HG02610 (cell line): ENCODE measurements at regions not wholly inside any gene's neighbourhood (a gene's known extent, or its start where the extent isn't known, plus 50 kb on each side); places are given as distances from the start of the nearest gene placed in this dataset.
"Not testable (repeated sequence)": the region's sequence is repeated elsewhere in the genome, so short reads cannot be mapped to it uniquely, and the experiment has no call there.

ENCODE experiments used
- ATAC-seq: cut with Tn5 transposase; IDR thresholded peaks from one replicate; pipeline ENCODE4 v1.9.1; 2021; ENCODE audit warnings: mild to moderate bottlenecking, moderate library complexity; ENCODE audit not compliant: unreplicated experiment

DNA sequence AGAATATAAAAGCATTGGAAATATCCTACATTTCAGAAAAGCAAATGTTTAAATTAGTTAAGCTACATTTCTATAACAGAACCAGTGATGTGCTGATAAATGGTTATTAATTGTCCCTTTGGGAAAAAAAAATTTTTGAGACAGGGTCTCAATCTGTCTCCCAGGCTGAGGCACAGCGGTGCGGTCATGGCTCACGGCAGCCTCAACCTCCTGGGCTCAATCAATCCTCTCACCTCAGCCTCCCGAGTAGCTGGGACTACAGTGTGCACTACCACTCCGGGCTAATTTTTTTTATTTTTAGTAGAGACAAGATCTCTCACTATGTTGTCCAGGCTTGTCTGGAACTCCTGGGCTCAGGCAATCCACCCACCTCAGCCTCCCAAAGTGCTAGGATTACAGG lies 194.8 kb upstream of the SALL3 start:
- no peak for ATAC-seq

DNA sequence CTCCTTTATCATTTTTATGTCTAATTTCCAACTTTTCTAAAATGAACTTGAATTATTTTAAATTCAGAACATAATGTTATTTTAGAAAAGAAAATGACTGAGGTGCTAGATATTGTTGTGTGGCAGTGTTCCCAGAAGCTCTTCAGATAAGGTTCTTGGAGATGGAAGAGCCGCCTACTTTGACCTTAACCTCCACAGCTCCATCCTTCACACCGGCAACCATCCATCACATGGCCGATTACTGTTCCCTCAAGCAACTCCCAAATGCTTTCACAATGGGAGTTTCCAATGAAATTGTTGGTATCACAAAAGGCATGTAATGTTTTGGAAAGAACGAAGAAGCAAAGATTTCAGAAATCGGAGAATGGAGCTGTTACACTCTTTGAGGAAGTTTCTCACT lies 193.9 kb upstream of the SALL3 start:
- ATAC-seq: no peak

DNA sequence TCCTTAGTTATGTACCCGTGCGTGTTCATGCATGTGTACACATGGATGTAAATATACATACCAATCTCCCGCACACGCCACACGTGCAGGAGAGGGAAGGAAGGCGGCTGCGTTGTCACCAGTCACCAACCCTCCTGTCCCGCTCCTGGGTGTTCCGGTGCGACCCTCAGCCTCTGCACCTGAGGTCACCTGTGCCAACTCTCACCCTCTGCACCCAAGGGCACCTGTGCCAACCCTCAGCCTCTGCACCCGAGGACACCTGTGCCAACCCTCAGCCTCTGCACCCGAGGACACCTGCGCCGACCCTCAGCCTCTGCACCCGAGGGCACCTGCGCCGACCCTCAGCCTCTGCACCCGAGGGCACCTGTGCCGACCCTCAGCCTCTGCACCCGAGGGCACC lies 192.8 kb upstream of the SALL3 start:
- ATAC-seq: no peak

DNA sequence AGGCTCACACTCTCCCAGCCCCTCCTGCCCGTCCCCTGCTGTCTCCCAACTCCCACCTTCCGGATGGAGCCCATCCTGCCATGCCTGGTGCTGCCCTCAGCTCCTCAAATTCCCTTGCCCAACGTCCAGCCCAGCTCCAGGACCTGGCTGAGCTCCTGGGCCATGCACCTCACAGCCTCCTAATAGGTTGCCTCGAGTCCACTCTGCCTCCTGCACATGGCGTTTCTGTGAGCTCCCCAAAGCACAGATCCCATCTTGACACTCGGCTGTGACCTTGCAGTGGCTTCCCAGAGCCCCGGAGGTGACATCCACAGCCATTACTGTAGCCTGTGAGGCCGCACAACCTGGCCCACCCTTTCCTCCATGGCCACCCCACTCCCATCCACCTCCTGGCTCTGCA lies 191.9 kb upstream of the SALL3 start:
- no peak for ATAC-seq

DNA sequence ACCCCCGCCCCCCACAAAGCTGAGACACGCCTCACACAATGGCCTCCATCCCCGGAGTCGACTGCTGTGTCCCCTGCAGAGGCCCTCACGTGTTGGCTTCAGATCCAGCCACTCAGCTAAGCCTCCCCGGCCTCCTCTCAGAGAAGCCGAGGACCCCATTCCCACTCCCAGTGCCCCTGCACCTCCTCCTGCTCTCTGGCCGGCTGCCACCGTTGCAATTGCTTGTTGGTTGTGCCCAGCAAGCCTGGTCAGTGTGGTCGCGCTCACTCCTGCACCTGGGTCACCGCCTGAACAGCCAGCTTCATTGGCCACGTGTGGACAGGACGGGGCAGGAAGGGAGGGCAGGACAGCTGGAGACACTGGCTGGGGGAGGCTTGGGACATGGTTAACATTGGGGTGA lies 191.5 kb upstream of the SALL3 start:
- ATAC-seq: no peak

DNA sequence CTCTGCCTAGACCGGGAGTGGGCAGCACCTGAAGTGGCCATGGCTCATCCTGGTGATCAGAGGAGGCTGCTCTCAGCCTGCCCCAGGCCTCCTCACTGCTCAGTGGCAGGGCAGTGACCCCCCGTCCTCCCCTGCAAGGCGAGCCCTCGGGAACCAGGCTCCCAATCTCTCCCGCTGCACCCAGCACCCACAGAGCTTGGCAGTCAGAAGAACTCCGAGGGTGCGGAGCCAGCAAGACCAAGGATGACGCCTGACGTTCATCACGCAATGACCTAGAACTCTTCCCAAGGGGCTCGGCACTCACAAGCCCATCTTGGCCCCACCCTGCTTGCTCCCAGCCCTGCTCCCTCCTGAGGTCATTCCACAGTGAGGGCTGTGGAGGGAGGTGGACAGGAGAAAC lies 189.8 kb upstream of the SALL3 start:
- ATAC-seq: no peak

DNA sequence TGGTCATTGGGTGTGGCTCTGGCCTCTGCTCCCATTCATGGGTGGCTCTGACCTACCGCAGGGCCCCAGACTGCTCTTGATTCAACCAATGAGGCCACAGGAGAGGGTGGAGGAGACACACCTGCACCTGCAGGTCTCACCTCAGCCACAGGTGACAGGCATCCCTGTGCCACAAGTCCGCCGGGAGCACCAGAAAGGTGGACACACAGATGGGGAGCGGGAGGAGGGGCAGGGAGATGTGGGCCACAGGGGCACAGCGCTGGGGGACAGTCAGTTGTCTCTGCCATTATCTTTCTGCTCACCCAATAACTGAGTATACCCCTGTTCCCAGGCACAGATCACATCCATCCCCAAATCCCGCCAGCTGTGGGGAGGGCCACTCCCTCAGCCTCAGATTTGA lies 189.1 kb upstream of the SALL3 start:
- no peak for ATAC-seq

DNA sequence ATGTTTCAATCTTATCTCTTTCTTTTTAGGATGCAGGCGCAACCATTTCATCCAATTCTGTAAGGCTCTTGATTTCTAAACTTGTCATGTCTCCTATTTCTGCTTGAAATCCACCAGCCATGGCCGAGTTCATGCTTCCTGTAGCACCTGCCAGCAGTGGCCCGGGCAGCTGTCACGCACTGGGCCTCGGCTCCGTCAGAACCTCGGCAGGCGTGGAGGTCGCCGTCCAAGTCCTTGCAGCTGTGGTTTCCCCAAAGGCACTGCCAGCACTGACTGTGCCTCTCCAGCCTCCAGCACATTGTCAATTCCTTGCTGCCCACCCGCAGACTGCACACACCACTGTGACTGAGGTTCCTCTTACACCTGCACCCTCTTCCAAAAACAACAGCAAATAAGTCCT lies 188.7 kb upstream of the SALL3 start:
- no peak for ATAC-seq

DNA sequence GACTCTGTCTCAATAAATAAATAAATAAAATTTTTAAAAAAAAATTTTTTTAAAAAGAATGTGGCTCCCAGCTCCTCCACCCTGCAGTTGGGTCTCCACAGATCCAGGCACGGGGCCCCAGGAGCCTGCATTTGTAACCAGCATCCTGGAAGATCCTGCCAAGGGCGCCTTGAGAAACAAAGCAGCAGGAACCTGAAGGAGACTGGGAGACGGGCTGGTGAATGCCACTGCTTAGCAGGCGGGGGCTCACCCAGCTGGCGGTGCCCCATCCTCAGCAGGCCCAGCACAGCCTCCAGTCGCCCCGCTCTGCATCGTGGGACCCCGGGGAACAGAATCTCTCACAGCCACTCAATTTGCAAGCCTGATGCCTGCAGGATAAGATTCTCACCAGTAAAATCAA lies 187.5 kb upstream of the SALL3 start:
- no peak for ATAC-seq

DNA sequence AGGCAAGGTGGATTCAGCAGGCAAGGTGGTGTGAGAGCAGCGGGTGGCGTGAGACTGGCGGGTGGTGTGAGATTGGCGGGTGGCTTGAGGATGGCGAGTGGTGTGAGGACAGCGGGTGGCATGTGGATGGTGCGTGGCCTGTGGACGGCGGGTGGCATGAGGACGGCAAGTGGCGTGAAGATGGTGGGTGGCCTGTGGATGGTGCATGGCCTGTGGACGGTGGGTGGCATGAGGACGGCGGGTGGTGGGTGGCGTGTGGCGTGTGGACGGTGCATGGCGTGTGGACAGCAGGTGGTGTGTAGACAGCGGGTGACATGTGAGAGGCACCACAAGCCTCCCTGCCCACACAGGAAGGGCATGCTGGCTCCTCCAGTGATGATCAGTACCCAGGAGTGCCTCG lies 186.9 kb upstream of the SALL3 start:
- no peak for ATAC-seq

DNA sequence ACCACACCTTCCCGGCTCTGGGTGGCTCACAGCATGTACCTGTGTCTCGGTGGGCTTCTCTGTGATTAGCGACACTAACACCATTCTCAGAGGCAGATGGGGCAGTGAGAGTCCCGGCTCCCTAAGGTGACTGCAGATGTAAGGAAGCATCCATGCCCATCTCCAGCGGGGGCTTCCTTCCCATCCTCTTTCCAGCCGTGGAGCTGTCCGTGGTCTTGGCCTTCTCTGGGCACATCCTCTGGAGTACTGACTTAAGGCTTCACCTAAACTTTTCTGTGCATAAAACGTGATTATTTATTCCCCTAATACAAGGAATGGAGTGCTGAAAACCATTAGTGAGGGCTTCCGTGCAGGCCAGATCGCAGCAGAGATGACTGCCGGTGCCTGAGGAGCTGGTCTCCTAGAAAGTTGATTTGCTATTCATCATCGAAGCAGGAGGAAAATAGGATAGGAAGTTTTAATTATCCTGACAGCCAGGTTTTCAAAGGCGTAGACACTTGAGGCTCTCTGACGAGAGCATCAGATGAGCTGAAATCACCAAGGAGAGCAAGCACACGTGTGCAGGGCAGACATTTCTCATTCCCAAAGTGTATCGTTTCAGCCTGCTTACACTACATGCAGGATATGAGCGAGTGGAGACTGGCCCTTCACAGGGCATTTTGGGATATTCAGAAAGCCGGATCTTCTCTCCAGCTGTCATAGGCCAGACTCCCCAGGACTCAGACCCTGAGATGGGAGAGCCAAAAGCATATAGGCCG lies 186.1 kb upstream of the SALL3 start:
- ATAC-seq: no peak

DNA sequence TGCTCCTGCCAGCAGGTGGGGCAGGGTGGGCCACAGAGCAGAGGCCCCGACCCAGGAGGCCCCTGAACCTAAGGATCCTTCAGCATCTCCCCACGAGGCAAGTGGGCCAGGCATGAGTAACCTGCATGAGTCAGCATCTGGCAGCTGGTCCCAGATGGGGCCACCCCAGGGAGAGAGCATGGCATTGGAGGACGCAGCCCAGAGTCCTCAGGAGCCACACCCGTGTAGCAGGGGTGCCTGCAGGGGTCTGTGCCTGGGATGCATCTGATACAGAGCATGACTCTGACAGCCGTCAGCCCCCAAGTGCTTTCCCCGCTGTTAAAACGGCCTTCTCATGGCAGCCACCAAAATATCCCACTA lies 185.6 kb upstream of the SALL3 start:
- ATAC-seq: no peak

DNA sequence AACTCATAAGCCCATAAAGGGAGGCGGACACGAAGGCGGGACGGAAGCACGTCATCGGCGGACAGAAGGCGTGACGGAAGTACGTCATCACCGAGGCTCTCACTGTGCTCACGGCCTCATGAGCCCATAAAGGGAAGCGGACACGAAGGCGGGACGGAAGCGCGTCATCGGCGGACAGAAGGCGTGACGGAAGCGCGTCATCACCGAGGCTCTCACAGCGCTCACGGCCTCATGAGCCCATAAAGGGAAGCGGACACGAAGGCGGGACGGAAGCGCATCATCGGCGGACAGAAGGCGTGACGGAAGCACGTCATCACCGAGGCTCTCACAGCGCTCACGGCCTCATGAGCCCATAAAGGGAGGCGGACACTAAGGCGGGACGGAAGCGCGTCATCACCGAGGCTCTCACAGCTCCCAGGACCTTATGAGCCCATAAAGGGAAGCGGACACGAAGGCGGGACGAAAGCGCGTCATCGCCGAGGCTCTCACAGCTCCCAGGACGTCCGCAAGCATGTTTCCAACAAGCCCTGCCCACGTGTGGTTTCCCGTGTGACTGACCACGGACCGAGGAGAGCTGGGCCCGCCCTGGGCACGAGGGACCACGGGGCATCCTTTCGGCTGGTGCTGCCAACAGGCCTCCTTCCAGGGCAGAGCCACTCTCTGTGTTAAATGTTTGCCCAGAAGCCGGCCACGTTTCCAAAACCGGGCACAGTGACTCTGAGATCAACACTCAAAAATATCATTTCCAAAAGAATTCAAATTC lies 182.7 kb upstream of the SALL3 start:
- ATAC-seq: no peak

DNA sequence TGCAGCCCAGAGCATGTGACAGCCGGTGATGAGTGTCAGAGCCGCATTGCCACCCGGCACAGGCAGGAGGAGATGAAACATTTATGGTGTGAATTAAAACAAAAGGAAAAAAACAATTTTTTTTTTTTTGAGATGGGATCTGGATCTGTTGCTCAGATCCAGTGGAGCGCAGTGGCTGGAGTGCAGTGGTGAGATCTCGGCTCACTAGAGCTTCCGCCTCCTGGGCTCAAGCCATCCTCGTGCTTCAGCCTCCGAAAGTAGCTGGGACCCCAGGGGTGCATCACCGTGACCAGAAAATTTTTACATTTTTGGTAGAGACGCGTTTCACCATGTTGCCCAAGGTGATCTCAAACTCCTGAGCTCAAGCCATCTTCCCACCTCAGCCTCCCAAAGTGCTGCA lies 182.1 kb upstream of the SALL3 start:
- ATAC-seq: no peak

DNA sequence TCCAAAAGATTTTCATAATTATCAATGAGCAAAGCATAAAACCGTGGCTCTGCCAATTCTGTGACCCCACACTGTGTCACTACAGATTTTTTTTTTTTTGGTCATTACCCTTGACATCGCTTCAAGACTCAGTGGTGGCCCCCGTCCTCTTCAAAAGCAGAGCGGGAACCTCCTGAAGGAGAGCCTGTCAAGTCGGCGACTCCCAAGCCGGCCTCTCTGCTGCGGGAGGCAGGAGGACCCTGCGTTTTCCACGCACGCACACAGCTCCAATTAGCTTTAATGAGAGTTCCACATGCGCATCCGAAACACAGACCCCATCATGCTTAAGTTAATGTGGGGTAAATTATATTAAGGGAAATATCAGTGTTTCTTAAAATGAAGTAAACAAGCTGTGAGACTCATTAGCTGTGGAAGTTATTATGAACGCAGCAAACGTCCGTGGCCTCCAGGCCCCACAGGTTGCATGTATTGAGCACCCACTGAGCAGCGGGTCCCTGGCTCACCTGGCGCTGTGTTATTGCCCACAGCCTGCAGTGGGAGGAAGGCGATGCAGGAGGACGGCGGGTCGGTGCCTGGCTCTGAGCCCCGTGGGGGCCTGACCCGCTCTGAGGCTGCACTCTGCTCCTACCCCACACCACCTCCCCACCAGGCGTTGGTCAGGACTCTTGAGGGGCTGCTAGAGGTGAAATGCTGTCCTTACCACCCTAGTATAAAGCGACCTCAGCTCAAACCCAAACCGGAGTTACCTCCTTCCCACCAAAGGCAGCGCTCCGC lies 181.0 kb upstream of the SALL3 start:
- ATAC-seq: no peak

DNA sequence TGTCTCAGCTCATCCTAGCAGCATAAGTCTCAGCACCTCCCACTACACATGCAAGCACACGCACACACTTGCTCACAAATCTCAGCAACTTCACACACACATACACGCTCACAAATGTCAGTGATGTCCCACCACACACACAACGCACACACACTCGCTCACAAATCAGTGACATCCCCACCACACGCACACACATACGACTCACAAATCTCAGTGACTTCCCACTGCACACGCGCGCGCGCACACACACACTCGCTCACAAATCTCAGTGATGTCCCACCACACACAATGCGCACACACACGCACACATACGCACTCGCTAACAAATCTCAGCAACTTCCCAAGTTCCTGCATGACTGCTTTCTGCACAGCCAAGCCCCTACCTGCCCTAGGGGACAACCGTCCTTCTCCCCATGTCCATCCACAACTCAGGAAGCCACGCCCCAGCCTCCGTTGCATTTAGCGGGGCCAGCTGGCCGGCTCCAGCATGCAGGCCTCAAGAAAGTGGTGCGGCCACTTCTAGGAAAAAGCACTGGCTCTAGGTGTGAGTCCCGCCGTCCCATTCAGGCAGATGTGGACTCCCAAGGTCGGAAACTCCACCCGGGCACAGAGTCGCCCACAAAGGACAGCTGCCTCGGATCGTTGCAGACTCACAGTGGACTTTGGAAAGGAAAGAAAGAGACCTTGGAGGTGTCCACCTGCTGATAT lies 180.1 kb upstream of the SALL3 start:
- no peak for ATAC-seq

DNA sequence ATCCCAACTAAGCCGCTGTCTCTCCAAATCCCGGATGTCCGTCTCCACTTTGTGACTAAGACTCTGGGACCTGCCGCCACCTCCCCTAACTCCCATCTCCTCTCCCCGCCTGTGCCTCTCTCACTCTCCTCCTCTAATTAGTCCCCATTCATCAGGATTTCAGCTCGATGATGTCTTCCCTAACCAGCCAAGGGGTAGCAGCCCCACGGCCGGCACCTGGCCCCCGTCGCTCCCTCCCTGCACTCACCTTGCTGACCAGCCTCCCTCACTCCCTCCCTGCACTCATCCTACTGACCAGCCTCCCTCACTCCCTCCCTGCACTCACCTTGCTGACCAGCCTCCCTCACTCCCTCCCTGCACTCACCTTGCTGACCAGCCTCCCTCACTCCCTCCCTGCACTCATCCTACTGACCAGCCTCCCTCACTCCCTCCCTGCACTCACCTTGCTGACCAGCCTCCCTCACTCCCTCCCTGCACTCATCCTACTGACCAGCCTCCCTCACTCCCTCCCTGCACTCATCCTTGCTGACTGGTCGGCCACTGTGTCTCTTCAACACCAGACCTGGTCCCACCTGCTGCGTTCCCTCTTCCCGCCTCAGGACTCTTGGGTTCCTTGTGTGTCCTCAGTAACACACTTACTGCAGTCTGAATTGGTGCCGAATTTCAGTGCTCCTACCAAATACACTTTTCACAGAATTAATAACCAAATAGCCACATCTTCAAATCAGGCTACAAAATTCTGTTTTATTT lies 179.3 kb upstream of the SALL3 start:
- not testable (repeated sequence) for ATAC-seq

DNA sequence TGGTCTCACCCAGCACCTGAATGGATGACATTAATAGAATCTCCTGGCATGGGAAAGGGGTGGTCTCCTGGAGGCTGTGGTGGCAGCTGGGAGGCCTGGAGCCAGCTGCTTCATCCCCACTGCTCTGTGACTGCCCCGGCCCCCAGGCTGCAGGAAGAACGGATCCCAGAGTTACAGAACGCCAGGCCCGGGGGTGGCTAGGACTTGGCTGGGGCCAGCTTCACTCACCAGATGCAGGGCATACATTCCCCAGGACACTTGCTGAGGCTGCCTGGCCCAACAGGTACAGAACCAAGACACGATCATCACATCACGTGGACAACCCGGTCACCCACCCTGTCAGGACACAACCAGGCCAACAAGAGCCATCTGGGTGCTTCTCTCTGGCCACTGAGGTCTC lies 178.6 kb upstream of the SALL3 start:
- no peak for ATAC-seq

DNA sequence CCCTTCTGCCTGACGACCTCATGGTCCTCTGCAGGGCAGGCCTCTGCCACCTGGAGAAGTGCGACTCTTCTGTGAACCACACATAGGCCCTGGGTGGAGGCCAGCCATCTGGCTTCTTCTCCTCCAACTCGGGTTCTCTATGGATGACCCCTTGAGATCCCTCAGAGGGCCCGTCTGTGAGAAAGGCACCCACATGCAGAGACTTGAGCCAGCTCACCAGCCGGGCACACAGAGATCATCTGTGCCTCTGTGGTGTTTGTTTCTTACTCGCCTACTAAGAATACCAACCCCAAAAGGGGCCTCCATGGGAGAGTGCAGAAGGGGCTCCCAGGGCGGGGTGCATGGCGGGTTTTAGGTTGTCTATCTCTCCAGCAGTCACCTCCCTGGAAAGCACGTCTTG lies 176.5 kb upstream of the SALL3 start:
- no peak for ATAC-seq

DNA sequence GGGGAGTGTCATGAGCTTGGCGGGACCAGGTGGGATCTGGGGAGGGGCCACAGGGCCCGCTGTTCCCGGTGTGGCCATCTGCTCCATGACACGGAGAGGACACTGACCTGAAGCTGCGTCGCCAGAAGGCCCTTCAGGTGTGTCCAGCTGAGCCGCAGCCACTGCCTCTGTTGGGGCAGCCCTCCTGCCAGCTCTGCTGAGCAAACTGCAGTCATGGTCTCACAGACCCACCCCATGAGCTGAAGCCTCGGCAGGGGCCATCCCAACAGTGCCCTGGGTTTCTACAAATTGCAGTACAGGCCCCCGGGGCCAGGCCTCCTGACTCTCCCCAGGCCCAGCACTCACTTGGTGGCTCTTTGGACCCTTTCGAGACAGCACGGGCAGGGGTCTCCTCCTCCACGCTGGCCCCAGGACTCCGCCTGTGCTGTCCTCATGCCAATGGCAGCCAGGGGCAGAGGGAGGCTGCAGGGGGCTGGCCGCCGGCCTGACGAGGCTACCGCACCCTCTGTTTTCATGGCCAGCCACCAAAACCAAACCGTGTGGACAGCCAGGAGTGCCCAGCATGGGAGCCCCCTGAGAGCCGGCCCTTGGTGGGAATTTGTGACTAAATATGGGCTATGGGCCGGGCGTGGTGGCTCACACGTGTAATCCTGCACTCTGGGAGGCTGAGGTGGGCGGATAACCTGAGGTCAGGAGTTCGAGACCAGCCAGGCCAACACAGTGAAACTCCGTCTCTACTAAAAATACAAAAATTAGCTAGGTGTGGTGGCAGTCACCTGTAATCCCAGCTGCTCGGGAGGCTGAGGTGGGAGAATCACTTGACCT lies 175.2 kb upstream of the SALL3 start:
- no peak for ATAC-seq
